NCI-H69 (cell line): ENCODE measurements at regions not wholly inside any gene's neighbourhood (a gene's known extent, or its start where the extent isn't known, plus 50 kb on each side); places are given as distances from the start of the nearest gene placed in this dataset.
"Not testable (repeated sequence)": the region's sequence is repeated elsewhere in the genome, so short reads cannot be mapped to it uniquely, and the experiment has no call there.

Experiments
- DNase-seq: peaks from one replicate; lab custom pipeline; 2025; lab: John Stamatoyannopoulos, UW

DNA sequence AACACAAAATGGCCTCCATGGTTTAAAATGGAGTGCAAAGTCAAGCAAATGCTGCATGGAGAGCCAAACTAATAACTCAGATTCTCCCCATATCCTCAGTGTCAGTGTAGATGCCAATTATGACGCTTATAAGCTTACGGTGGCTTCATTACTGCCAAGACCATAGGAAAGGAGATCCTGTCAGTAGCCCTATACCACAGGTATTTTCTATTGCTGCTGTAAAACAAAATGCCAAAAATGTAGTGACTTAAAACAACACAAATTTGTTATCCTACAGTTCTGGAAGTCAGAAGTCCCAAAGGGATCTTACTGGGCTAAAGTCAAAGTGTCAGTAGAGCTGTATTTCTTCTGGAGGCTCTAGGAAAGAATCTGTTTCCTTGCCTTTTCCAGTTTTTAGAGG lies 149.8 kb upstream of the GBE1 start:
- no peak for DNase-seq

DNA sequence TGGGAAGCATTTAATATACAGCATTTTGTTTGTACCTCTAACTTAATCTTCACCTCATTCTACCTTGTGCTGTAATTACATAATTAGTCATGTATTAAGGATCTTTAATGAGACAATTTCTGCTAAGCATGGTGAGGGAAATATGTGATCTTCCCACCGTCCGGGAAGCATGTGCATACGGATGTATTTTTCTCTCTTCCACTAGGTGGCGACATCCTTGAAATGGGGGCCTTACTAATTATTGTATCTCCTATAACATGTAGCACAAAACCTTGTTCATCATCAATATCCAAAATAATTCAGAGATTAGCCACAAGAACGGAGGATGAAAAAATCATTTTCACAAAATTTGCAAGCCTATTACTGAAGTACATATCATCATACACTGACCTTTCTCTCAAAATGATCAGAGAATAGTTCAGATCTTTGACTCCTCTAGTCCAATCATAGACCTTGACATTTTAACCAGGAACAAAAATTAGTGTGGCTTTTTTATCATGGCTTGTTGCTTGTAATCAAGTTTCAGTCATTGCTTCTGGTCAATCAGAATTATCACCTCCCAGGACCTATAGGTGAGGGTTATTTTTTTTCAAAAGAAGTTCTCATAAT lies 148.9 kb upstream of the GBE1 start:
- DNase-seq, result peak; percentile 60

DNA sequence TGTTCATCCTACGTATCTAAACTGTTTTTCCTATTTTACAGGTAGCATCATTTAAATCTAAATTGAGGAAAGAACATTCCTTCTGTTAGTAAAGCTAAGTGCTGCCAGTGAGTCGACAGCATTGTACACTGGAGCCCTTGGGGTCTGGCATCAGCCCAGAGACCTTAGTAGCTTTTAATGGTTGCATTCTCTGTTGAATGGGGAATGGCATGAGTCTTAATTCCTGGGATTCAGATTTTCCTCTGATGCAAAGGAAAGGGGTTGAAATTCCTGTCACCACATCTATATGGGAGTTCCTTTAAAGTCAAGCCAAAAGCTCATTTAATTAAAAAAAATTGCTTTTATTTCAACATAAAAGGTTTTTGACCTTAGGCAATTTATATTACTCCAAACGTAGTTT lies 148.4 kb upstream of the GBE1 start:
- no peak for DNase-seq

DNA sequence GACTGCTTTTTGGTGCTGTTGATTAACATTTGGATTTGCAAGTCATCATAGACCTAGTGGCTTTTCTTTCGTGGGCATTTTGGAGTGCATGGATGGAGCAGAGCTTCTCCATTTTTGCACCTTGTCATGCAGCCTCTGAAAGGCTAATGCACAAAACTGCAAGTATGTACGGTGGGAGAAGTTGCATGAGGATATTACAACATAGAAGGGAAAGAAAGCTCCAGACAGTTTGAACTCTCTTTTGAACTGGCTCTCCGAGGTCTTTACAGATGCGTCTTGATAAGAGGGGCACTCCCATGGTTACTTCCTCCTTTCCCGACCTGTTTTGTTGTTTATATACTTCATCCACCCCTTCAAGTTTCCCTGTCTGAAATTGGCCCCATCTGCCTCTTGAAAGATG lies 147.1 kb upstream of the GBE1 start:
- no peak for DNase-seq

DNA sequence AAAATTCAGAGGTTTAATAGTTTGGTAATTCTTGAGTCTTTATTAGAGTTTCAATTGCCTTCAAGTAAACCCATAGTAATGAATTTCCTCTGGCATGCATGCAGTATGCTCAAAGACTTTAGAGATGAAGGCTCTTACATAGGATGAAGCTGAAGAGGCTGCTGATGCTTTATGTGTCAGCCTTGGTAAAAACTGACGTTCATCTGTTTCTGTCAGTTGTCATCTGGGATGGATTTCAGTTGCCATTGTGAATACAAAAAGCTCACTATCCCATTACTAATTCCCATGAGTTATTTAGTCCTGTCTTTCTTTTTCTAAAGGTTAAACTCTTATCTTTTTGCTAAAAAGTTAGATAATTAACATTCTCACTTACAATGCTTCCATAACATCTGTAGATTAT lies 136.9 kb upstream of the GBE1 start:
- DNase-seq, result no peak

DNA sequence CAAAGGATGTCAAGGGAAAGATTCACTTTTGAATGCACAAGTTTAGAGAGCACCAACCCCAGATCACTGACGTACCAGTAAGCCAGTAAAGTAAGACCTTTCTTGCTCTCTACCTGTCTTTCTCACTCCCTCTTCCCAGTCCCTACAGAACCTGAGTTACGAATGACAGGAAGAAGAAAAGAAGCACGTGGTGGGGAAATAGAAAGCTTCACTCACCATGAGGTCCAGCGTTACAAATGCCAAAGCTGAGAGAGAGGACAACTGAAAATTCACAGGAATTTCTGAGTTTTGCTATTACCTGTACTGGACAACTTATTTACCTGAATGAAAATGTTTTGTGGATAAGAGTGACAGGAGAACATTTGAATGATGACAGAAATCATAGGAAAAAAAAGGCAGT lies 133.2 kb upstream of the GBE1 start:
- DNase-seq, result no peak

DNA sequence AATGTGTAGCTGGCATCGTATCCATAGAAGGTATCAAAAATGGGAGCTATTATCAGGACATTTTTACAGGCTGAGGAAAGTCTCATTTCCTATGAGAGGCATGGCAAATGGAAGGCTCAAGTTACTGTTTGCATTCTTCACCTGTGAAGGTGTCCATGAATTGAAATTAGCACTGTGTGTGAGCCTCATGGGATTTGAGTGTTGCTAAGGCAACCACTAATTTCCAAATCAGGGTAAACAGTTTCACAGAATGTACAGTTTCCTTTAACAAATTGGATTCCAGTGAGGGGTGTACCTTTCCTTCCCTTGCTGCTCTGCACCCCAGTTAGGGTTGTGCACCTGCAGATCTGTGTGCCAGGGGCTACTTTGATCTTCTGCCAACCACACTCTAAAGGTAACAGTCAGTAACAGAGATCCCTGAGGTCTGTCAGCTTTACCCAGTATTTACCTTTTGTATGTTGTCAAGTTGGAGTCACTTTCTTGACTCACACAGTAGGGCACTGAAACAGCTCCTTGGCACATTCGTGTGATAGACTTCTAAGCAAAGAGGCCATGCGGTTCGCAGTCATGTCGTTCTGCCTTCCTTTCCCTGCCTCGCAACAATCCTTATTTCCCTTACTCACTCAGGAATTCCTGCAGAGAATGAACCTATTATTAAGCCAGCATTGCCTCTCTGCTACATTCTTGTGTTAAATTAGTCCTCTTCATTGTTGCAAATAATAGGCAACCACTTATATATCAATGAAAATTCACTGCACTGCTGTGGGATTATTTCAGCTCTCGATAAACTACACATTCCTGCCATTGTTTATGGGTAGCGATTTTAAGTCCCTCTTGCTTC lies 129.8 kb upstream of the GBE1 start:
- DNase-seq, result peak; percentile 88

DNA sequence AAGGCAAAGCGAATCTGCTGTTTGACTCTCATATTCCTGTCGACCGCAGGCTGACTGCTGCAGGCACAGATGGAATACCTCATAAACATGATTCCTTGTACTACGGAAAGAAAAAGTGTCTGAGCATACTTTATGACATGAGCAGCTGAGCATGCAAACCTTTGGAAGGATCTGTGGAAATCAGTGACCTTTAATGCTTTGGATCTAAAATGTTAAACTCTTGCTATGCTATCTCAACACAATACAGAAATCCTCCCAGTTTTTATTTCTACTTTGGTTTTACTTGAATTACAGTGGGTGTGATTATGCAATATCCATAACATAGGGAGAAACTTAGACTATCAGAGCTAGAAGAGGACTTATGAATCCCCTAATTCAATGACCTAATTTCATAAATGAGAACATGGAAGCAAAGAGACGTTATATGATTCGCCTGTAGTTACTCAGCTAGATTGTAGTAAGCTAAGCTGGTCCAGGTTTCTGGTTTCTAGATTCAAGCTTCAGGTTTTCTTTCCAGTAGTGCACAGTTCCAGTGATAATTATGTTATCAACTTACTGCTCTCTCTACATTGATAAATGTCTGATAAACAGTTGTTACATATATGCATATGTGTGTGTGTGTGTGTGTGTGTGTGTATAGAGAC lies 127.6 kb upstream of the GBE1 start:
- no peak for DNase-seq

DNA sequence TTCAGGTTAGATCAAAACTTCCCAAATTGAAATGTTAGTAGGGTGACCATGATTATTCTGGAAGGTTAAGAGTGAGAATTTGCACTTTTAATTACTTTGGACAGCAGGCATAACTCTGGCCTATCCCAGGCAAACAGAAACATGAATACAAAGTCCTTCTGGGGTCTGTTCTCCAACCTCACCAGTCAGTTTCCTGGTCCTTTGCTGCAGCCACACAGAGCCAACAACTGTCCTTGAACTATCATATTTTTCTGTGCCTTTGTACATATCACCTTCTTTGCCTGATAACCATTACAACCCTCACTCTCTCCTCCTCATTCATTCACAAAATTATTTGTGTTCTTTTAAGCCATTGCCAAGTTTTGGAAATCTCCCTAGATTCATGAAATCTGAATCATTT lies 126.0 kb upstream of the GBE1 start:
- DNase-seq, result no peak

DNA sequence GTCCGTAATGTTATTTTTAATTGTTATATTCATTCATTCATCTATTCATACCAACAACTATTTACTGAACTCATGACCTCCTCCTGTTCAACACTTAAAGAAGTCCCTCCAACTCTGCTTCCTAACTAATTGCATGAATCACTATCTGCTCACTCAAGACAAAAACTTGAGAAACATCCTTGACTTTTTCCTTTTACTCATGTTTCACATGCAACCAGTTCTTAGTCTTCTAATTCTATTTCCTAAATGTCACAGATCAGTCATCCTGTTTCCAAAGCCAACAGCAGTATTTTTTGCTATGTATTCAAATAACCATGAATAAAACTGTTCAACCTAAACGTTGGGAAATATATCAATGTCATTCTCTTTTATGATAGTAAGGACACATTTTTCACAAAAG lies 124.6 kb upstream of the GBE1 start:
- DNase-seq, result no peak

DNA sequence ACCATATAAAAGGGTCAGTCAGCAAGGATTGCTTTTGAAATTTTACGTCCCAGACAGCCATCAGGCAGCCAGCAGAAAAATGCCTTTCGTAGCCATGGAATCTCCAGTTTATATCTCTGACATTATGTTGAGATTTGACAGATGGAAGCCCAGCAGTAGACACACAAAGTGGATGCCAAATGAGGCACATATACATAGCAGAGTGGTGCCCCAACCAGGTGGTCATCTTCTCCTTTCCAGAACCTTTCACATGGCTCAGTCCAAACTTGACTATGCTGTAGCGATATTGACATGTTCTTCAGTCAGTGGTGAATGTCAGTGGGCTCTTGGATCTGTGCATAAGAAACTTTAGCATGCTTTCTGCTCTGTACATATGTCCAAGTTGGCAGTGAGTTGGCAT lies 123.3 kb upstream of the GBE1 start:
- peak; percentile 4 for DNase-seq

DNA sequence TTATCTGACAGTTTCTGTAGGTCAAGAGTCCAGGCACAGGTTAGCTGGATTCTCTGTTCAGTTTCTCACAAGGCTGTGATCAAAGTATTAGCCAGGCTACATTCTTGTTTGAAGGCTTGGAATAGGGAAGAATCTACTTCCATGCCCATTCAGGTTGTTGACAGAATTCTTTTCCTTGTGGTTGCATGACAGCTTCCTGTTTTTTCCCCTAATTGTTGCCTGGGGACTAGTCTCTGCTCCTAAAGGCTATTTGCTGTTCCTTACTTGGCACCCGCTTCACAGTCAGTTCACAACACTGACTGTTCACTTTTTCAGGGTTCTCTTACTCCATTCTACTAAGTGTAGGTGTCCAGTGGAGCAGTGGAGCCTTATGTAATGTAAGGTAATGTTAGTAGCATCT lies 115.4 kb upstream of the GBE1 start:
- no peak for DNase-seq

DNA sequence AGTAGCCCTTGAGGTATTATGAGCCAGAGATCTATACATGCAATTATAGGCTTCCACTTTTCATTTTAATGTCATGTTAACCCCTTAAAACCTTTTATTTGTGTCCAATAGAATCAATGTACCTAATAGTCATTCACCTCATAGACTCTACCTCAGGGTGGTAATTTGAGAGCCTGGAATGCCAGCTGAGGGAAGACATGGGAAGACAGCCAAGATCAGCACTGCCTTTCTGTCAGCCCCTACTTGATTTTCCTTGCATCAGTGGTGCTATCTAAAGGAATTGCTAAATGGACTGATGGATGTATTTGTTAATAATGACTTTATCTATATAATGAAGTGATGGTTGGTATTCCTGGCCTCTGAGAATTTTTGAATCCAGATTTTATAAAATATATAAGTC lies 113.3 kb upstream of the GBE1 start:
- DNase-seq, result peak; percentile 47

DNA sequence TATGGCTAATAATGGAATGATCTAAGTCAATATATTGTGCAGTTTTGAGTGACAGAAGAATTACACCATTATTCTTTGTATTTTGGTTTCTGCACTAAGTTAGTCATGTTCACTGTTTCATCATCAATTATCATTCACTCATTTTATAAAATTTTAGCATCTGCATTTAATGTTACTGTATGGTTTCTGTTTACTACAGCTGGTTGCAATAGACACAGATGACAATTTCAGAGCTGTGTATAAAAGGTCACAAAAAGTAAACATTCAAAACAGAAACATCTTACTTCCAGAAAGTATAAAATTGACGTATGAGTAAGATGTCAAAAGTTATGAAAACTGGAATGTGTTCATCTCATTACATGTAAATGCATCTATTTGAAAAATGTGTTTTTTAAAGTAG lies 111.1 kb upstream of the GBE1 start:
- no peak for DNase-seq

DNA sequence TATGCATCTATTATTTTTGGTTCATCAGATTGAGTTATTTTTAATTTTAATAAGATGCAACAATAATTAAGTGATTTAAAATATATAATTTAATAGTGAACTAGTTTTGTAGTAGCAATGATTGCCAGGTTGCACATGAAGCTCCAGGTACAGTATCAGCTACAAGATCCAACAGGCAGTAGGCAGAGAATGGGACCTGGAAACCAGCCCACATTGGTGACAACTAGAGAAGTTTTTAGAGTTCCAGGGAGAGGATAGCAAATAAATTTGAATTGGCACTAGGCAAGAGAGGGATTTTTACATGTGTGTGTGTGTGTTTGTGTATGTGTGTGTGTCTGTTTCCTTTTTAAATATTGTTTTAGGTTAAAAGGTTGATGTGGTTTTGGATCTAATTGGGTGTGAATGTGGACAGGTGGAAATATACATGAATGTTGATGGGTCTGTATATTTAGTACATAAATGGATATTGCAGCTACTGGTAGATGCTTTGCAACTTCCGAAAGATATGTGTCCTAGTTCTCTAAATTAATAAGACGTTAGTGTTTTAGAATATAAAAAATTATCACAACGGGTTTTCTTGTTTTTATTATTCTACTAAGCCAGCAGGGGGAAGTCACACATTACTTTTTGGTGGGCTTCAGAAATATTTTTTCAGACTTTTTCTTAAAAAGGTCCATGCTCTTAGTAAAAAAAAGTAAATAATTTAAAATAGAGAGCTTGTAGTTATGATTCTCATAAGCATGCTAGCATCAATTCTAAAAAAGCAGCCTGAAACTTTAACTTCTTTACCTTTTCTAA lies 110.1 kb upstream of the GBE1 start:
- DNase-seq, result peak; percentile 34

DNA sequence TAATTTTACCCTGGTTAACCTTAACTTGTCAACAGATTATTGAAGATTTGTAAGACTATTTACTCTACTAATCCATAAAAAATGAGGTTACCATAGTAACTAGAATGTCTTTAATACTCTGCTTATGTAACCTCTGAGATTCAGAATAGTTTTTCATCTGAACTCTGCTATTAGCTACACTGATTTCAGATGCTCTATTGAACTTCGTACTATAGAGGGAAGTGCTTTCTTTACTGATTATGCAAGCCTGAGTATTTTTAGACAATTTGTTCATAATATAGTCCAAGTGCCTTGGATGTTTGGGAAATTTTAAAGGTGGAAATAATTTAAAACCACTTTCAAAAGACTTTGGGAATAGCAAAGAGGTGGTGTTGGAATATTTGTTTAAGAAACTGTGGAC lies 107.9 kb upstream of the GBE1 start:
- DNase-seq, result no peak

DNA sequence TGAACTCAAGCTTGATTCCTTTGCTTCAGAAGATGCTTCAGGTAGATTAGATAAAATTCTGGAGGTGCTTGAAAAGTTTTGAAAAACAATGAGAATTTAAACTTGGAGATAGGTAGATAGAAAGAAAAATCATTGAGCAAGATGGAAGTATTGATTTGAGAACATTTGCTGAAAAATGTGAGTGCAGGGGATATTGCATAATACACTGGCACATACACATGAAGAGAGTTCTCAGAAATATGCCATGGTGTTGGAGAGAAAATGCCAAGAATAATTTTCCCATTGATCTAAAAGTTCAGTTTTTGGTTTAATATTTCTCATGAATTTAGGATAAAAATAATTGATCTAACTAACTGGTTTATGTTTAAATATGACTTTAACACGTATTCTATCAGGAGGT lies 107.2 kb upstream of the GBE1 start:
- no peak for DNase-seq

DNA sequence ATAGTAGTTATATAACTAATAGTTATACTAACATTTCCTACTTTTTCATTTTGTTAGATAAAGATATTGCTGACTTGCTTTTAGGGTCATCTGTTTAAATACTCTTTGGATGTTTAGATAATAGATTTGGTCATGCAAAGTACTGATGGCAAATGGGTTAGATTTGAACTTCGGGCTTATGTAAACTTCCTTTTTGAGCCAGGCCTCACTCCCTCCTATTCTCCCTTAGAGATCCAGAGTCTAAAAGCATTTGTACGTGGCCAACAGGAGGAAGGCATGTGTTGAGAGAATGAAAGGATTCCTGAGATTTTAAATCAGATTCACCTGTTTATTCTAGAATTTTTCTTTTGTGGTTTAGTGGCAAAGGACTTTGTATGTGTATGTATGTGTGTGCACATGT lies 106.4 kb upstream of the GBE1 start:
- no peak for DNase-seq

DNA sequence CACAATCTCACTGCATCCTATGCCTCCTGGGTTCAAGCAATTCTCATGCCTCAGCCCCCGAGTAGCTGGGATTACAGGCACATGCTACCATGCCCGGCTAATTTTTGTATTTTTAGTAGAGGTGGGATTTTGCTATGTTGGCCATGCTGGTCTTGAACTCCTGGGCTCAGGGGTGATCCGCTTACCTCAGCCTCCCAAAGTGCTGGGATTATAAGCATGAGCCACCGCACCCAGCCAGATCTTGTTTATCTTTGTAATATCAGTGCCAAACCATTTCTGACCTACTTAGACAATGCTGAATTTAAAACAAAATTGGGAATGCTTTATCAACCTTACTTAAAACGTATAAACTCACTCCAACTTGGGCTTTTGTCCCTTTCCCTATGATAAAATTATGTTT lies 103.7 kb upstream of the GBE1 start:
- DNase-seq, result not testable (repeated sequence)

DNA sequence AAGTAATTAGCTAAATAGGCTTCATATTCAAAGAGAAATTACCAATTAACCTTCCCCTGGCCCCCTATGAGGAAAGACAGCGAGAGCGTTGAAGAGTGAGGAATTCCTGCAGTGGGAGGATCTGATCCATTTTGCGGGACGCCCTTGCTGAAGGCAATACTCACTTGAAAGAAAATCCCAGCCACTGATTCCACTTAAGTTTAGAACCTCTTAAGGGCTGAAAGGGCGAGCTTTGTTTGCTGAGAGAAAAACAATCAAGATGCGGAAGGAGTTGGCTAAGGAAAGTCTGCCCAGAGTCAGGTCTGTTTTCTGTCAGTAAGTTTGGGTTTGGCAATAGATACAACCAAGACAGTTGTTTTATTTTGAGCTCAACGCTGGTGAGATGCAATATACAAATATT lies 102.8 kb upstream of the GBE1 start:
- DNase-seq, result no peak

DNA sequence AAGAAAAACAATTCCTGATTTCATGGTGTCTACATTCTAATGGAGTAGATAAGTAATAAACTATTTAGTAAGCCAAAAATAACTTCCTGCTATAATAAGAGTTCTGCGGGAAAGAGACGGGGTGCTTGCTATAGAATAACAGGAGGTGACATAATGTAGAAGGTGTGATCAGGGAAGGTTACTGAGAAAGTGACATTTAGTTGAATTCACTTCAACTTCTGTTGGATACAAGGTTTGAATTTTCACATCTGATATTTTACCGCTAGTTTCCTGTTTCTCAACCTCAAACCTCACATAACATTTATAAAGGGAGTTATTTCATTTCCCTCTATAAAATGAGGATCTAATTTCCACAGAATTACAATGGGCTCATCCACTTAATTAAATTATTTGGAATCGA lies 102.3 kb upstream of the GBE1 start:
- DNase-seq, result no peak

DNA sequence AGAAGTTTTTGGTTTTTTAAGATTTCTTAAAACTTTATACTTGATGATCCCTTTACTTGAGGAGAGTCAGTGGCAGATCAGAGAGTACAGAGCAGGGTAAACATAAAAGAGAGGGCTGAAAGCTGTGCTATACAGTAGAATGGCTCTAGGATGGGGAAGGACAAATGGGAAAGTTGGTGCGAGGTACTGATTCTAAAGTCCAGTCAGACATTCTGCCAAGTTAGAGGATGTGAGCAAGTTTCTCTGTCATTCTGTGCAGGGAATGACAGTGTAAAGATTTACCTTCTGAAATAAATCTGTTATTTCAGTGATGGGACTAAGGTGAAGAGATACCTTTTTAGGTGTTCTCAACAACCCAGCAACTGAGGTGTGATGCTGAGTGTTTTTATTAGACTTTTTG lies 100.1 kb upstream of the GBE1 start:
- no peak for DNase-seq

DNA sequence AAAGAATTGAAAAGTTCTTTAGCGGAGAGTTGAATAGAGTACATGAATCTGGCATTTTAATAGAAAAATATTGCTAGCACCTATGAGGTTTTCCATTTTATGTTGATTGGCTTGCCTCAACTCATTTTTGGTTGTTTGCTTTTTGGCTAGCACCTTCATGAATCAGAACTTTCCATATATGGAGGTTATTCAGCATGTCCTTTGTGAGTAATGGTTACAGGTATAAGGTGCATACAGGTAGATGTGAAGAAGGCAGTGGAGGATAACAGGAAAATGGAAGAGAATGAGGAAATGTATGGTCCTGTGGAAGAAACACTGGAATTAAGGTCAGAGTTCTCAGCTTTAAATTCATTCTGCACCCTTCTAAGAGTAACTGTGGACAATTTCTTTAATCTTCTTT lies 98.1 kb upstream of the GBE1 start:
- DNase-seq, result no peak
